Fibroblast of lung (primary cell): ENCODE measurements at regions not wholly inside any gene's neighbourhood (a gene's known extent, or its start where the extent isn't known, plus 50 kb on each side); places are given as distances from the start of the nearest gene placed in this dataset.

Experiments
- DNase-seq, 2 donors: peaks; one replicate each; pipeline versions ENCODE4 v3.0.0 to v3.0.0-alpha.2; 2010; ENCODE audit warnings: low read depth in 2 of 2
- H2AFZ ChIP-seq: 2 replicates; pipeline ENCODE4 v1.5.1; 2012; ENCODE audit warnings: low read length, control low read depth, inconsistent platforms
- H3K27ac ChIP-seq: 2 replicates; pipeline ENCODE4 v1.5.1; 2011; ENCODE audit warnings: low read length, control low read depth; ENCODE audit not compliant: insufficient read depth
- H3K27me3 ChIP-seq: 2 replicates; pipeline ENCODE4 v1.5.1; 2011; ENCODE audit warnings: mild to moderate bottlenecking, low read length; ENCODE audit not compliant: control insufficient read depth, insufficient read depth
- H3K36me3 ChIP-seq: 2 replicates; pipeline ENCODE4 v1.5.1; 2011; ENCODE audit warnings: low read length; ENCODE audit not compliant: control insufficient read depth, insufficient read depth
- H3K4me1 ChIP-seq: 2 replicates; pipeline ENCODE4 v1.5.1; 2011; ENCODE audit warnings: low read length; ENCODE audit not compliant: control insufficient read depth, insufficient read depth; ENCODE audit errors: extremely low read depth
- H3K4me2 ChIP-seq: 2 replicates; pipeline ENCODE4 v1.5.1; 2011; ENCODE audit warnings: low read length, control low read depth; ENCODE audit not compliant: insufficient read depth; ENCODE audit errors: extremely low read depth
- H3K4me3 ChIP-seq, 4 experiments: fragments of 200-600 bp in 1 of 4; sonication (generic) in 1 of 4; replicated peaks in 1 of 4; 2 replicates each; pipeline ENCODE4 v1.5.1; 2011 to 2016; ENCODE audit warnings: low read length in 4 of 4, low read depth in 3 of 4, mild to moderate bottlenecking in 3 of 4, control low read depth in 2 of 4, inconsistent platforms in 1 of 4, mixed read lengths in 1 of 4; ENCODE audit not compliant: insufficient read depth in 1 of 4; ENCODE audit errors: control extremely low read depth in 1 of 4
- H3K79me2 ChIP-seq: 2 replicates; pipeline ENCODE4 v1.5.1; 2012; ENCODE audit warnings: mild to moderate bottlenecking, low read length, inconsistent platforms; ENCODE audit not compliant: control insufficient read depth, insufficient read depth
- H3K9ac ChIP-seq: 2 replicates; pipeline ENCODE4 v1.5.1; 2011; ENCODE audit warnings: mild to moderate bottlenecking, low read length, control low read depth; ENCODE audit not compliant: insufficient read depth
- H3K9me3 ChIP-seq: 2 replicates; pipeline ENCODE4 v1.5.1; 2012; ENCODE audit warnings: low read depth, low read length; ENCODE audit not compliant: control insufficient read depth, insufficient read depth
- H4K20me1 ChIP-seq: 2 replicates; pipeline ENCODE4 v1.5.1; 2011; ENCODE audit warnings: low read length; ENCODE audit not compliant: control insufficient read depth, insufficient read depth; ENCODE audit errors: extremely low read depth
- CTCF ChIP-seq, 2 donors: IDR thresholded peaks in 1 of 2; conservative IDR thresholded peaks in 1 of 2; 1 replicate in 1 of 2; 2 replicates in 1 of 2; pipeline ENCODE4 v1.5.1; 2011 to 2012; ENCODE audit warnings: low read length in 2 of 2, control low read depth in 1 of 2, inconsistent platforms in 1 of 2, low read depth in 1 of 2, mild to moderate bottlenecking in 1 of 2
- EZH2 ChIP-seq: IDR thresholded peaks from 2 replicates; pipeline ENCODE4 v1.5.1; 2012; ENCODE audit warnings: low read length, control low read depth, mild to moderate bottlenecking; ENCODE audit errors: missing control alignments

- TF ChIP-seq CTCF (conservative IDR thresholded peaks at IDR 0.05 in 1 of 2, IDR thresholded peaks at IDR 0.05 in 1 of 2; ENCODE audit: low read depth in 1 of 2, low read length in 2 of 2), result no peak
- TF ChIP-seq EZH2, result no peak
- Histone ChIP-seq H3K9me3 (no peaks in the 10 kb centered on the region), H3K27ac (no peak overlapping the region), H3K36me3 (no peaks in the 10 kb centered on the region), H3K27me3 (no peaks in the 10 kb centered on the region), H2AFZ (no peak overlapping the region), H3K9ac (no peak overlapping the region), H3K79me2 (no peaks in the 10 kb centered on the region), H3K4me3 (no peak overlapping the region), H3K4me2 (no peak overlapping the region), H3K4me1 (no peaks in the 10 kb centered on the region), H4K20me1 (no peaks in the 10 kb centered on the region)
- no peak for DNase-seq
Measured at GRCh38 chr5:58370606-58371005, 89.3 kb downstream of the PLK2 start.

GRCh38 chr5:58369513-58370190 lies 90.2 kb downstream of the PLK2 start:
- Histone ChIP-seq H3K36me3 (no peaks in the 10 kb centered on the region), H3K27me3 (no peaks in the 10 kb centered on the region), H2AFZ (no peak overlapping the region), H3K4me1 (no peaks in the 10 kb centered on the region), H3K4me2 (no peak overlapping the region), H3K9ac (no peak overlapping the region), H3K79me2 (no peaks in the 10 kb centered on the region), H3K9me3 (no peaks in the 10 kb centered on the region), H3K4me3 (no peak overlapping the region), H4K20me1 (no peaks in the 10 kb centered on the region), H3K27ac (no peak overlapping the region)
- no peak for TF ChIP-seq EZH2
- no peak for TF ChIP-seq CTCF (conservative IDR thresholded peaks at IDR 0.05 in 1 of 2, IDR thresholded peaks at IDR 0.05 in 1 of 2; ENCODE audit: low read depth in 1 of 2, low read length in 2 of 2)
- no peak for DNase-seq

- Histone ChIP-seq H2AFZ (no peak overlapping the region), H3K27ac (no peak overlapping the region), H3K27me3 (no peaks in the 10 kb centered on the region), H3K9ac (no peak overlapping the region), H3K79me2 (no peaks in the 10 kb centered on the region), H3K4me3 (no peak overlapping the region), H4K20me1 (no peaks in the 10 kb centered on the region), H3K9me3 (no peaks in the 10 kb centered on the region), H3K4me1 (no peaks in the 10 kb centered on the region), H3K4me2 (no peak overlapping the region), H3K36me3 (no peaks in the 10 kb centered on the region)
- no peak for TF ChIP-seq EZH2
- no peak for TF ChIP-seq CTCF (conservative IDR thresholded peaks at IDR 0.05 in 1 of 2, IDR thresholded peaks at IDR 0.05 in 1 of 2; ENCODE audit: low read depth in 1 of 2, low read length in 2 of 2)
- peak; percentile 1 to 64 for DNase-seq
Measured at GRCh38 chr5:58366461-58366860, 93.4 kb downstream of the PLK2 start.
